ENCODE measurements at regions not wholly inside any gene's neighbourhood (a gene's known extent, or its start where the extent isn't known, plus 50 kb on each side); places are given as distances from the start of the nearest gene placed in this dataset.
"Not testable (repeated sequence)": the region's sequence is repeated elsewhere in the genome, so short reads cannot be mapped to it uniquely, and the experiment has no call there.

- intact Hi-C loops (cut with DNase I, micrococcal nuclease) = no loop called here
- CTCF ChIA-PET = no interaction called here
- ATAC-seq (no peak), DNase-seq (no peak)
- Mint-ChIP-seq H3K4me1 (no peaks in the 10 kb centered on the region), H3K4me3 (no peak overlapping the region), H3K9me3 (ENCODE audit: low read depth) (peaks cover 6% of the 10 kb centered on the region), H3K27ac (no peak overlapping the region), H3K36me3 (ENCODE audit: low read depth) (no peaks in the 10 kb centered on the region), H3K27me3 (no peaks in the 10 kb centered on the region)
- POLR2A ChIA-PET = no interaction called here
Measured at GRCh38 chr7:80999100-80999499, 80.2 kb upstream of the SEMA3C start.

- H3K4me3 Mint-ChIP-seq = no peak overlapping the region
- peaks cover 7% of the 10 kb centered on the region for H3K9me3 Mint-ChIP-seq (ENCODE audit: low read depth)
- no peaks in the 10 kb centered on the region for H3K36me3 Mint-ChIP-seq (ENCODE audit: low read depth)
- intact Hi-C loops (cut with DNase I, micrococcal nuclease) = no loop called here
- ChIA-PET CTCF (no interaction called here), POLR2A (no interaction called here)
- H3K27me3 Mint-ChIP-seq = no peaks in the 10 kb centered on the region
- H3K4me1 Mint-ChIP-seq = no peaks in the 10 kb centered on the region
- ATAC-seq (no peak), DNase-seq (no peak)
- H3K27ac Mint-ChIP-seq = no peak overlapping the region
Measured at GRCh38 chr7:80997841-80998240, 79.0 kb upstream of the SEMA3C start.

GRCh38 chr7:80996236-80996635, 77.4 kb upstream of the SEMA3C start:
- H3K27me3 Mint-ChIP-seq; POLR2A ChIA-PET; H3K9me3 Mint-ChIP-seq (ENCODE audit: low read depth); intact Hi-C loops (cut with DNase I, micrococcal nuclease); H3K27ac Mint-ChIP-seq; H3K4me1 Mint-ChIP-seq; H3K36me3 Mint-ChIP-seq (ENCODE audit: low read depth); H3K4me3 Mint-ChIP-seq; ATAC-seq; CTCF ChIA-PET; DNase-seq: not testable (repeated sequence)

GRCh38 chr7:80991654-80992053, 72.8 kb upstream of the SEMA3C start:
- intact Hi-C loops (cut with DNase I, micrococcal nuclease) = no loop called here
- no peak for DNase-seq
- H3K4me1 Mint-ChIP-seq = no peaks in the 10 kb centered on the region
- ATAC-seq = no peak
- POLR2A ChIA-PET = no interaction called here
- H3K36me3 Mint-ChIP-seq (ENCODE audit: low read depth) = no peaks in the 10 kb centered on the region
- H3K27me3 Mint-ChIP-seq = no peaks in the 10 kb centered on the region
- no peak overlapping the region for H3K27ac Mint-ChIP-seq
- no peak overlapping the region for H3K4me3 Mint-ChIP-seq
- H3K9me3 Mint-ChIP-seq (ENCODE audit: low read depth) = peaks cover 7% of the 10 kb centered on the region
- CTCF ChIA-PET = no interaction called here

GRCh38 chr7:80984619-80985018, 65.8 kb upstream of the SEMA3C start:
- ChIA-PET POLR2A (no interaction called here), CTCF (no interaction called here)
- ATAC-seq (no peak), DNase-seq (no peak)
- Mint-ChIP-seq H3K4me3 (no peak overlapping the region), H3K27me3 (no peaks in the 10 kb centered on the region), H3K9me3 (ENCODE audit: low read depth) (peaks cover 2% of the 10 kb centered on the region), H3K4me1 (no peaks in the 10 kb centered on the region), H3K27ac (no peak overlapping the region), H3K36me3 (ENCODE audit: low read depth) (no peaks in the 10 kb centered on the region)
- intact Hi-C loops (cut with DNase I, micrococcal nuclease) = no loop called here

- ChIA-PET CTCF (no interaction called here), POLR2A (no interaction called here)
- no peak overlapping the region for H3K27ac Mint-ChIP-seq
- no peak overlapping the region for H3K4me3 Mint-ChIP-seq
- DNase-seq (no peak), ATAC-seq (no peak)
- no peaks in the 10 kb centered on the region for H3K36me3 Mint-ChIP-seq (ENCODE audit: low read depth)
- no peaks in the 10 kb centered on the region for H3K27me3 Mint-ChIP-seq
- no peaks in the 10 kb centered on the region for H3K4me1 Mint-ChIP-seq
- intact Hi-C loops (cut with DNase I, micrococcal nuclease) = no loop called here
- peaks cover 2% of the 10 kb centered on the region for H3K9me3 Mint-ChIP-seq (ENCODE audit: low read depth)
Measured at GRCh38 chr7:80981405-80981804, 62.6 kb upstream of the SEMA3C start.

- CTCF ChIA-PET = no interaction called here
- DNase-seq (no peak), ATAC-seq (no peak)
- Mint-ChIP-seq H3K4me1 (no peaks in the 10 kb centered on the region), H3K27me3 (no peaks in the 10 kb centered on the region), H3K4me3 (no peak overlapping the region), H3K9me3 (ENCODE audit: low read depth) (peaks cover 7% of the 10 kb centered on the region), H3K36me3 (ENCODE audit: low read depth) (no peaks in the 10 kb centered on the region), H3K27ac (no peak overlapping the region)
- POLR2A ChIA-PET = no interaction called here
- intact Hi-C loops (cut with DNase I, micrococcal nuclease) = no loop called here
Measured at GRCh38 chr7:80977751-80978150, 58.9 kb upstream of the SEMA3C start.

GRCh38 chr7:80974396-80975358, 55.8 kb upstream of the SEMA3C start:
- no peaks in the 10 kb centered on the region for H3K36me3 Mint-ChIP-seq (ENCODE audit: low read depth)
- intact Hi-C loops (cut with DNase I, micrococcal nuclease) = no loop called here
- DNase-seq (no peak), ATAC-seq (no peak)
- H3K27ac Mint-ChIP-seq = no peak overlapping the region
- H3K4me1 Mint-ChIP-seq = no peaks in the 10 kb centered on the region
- H3K9me3 Mint-ChIP-seq (ENCODE audit: low read depth) = peaks cover 7% of the 10 kb centered on the region
- no peak overlapping the region for H3K4me3 Mint-ChIP-seq
- CTCF ChIA-PET = no interaction called here
- H3K27me3 Mint-ChIP-seq = no peaks in the 10 kb centered on the region
- POLR2A ChIA-PET = no interaction called here

GRCh38 chr7:80971225-80971624, 52.4 kb upstream of the SEMA3C start:
- H3K27ac Mint-ChIP-seq = no peak overlapping the region
- POLR2A ChIA-PET = no interaction called here
- H3K4me1 Mint-ChIP-seq = no peaks in the 10 kb centered on the region
- intact Hi-C loops (cut with DNase I, micrococcal nuclease) = no loop called here
- no peak overlapping the region for H3K4me3 Mint-ChIP-seq
- H3K27me3 Mint-ChIP-seq = no peaks in the 10 kb centered on the region
- H3K9me3 Mint-ChIP-seq (ENCODE audit: low read depth) = peaks cover 5% of the 10 kb centered on the region
- CTCF ChIA-PET = no interaction called here
- no peak for DNase-seq
- ATAC-seq = no peak
- H3K36me3 Mint-ChIP-seq (ENCODE audit: low read depth) = no peaks in the 10 kb centered on the region

All from activated CD4-positive, alpha-beta T cell treated with anti-CD3 and anti-CD28 coated beads for 36 hours (primary cell).